Skin epidermis (tissue), 12 donors: ENCODE measurements at regions not wholly inside any gene's neighbourhood (a gene's known extent, or its start where the extent isn't known, plus 50 kb on each side); places are given as distances from the start of the nearest gene placed in this dataset.

Source experiments
- H3K27ac ChIP-seq, 21 experiments: fragments of 200-600 bp; sonication (generic) in 11 of 21; one replicate each; pipeline ENCODE4 v1.5.0; 2020; ENCODE audit warnings: mild to moderate bottlenecking in 3 of 21, inconsistent platforms in 2 of 21, moderate library complexity in 2 of 21
- H3K4me3 ChIP-seq, 7 experiments: fragments of 200-600 bp; sonication (generic) in 2 of 7; one replicate each; pipeline ENCODE4 v1.5.0; 2020; ENCODE audit warnings: inconsistent platforms in 2 of 7, mild to moderate bottlenecking in 2 of 7, moderate library complexity in 1 of 7

DNA sequence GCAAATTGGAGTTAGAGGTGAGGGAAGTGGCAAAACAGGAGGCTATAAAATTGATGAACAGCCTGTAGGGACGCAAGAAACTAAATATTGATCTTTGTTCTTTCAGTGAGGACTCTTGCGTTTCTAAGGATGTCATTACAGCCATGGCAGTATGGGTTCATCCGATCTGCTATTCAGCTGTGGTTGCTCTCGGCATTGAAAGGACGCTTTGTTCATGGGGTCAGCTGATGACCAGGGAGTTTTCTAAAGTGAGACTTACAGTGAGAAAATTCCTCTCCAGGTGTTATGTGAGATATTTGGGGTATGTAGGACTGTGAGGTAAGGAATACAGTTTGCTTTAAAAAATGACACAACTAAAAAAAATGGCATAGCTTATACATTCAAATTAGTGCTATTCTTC lies 52.7 kb upstream of the PELI1 start:
- Histone ChIP-seq H3K4me3 (no peak overlapping the region), H3K27ac (no peak overlapping the region)

DNA sequence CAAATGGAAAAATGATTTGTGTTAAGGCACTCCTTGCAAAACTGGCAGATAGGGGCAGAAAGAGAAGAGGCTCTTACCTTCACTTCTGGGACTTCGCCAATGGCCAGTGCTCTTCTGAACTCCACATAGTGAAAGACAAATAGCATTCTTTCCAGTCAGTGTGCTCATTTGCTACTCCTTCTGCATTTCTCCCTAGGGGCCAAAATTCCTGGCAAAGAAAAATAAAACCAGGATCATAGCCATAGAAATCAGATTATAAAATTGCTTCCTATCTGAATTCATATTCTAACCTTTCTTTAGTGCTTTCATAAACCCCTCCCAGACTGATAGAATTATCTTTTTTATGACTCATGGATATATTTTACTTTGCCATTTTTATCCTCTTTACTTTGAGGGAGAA lies 56.9 kb upstream of the PELI1 start:
- no peak overlapping the region for H3K4me3 ChIP-seq
- peak overlapping the region in 3 of 21 experiments; percentile 34 to 92 (median 71) for H3K27ac ChIP-seq

DNA sequence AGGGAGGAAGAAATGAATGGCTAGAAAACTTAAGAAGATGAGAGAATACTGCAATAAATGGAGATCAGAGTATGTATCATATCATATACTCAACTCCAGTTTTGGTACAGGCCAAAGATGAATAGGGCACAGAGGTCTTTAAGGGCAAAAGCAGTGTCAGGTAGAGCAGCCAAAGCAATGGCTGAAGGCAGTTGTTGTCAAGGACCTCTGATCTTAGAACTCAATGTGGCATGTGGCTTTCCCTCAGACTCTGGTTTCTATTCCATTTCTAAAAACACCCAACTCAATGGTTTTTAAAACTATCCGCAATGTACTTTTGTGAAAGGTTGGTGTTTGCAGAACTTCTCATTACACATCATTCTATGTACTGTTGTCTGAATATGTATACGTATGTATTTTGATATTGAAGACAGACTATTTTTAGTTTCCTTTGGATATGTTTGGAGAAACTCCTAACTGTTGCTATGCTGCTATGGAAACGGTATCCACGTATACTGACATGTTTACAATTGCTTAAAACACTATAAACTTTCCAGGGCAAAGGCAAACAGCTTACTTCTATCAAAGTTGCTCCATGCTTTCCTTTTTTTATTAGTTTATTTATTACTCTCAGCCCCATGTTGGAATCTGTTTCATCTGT lies 58.1 kb upstream of the PELI1 start:
- H3K27ac ChIP-seq: peak overlapping the region in 15 of 21 experiments; percentile 40 to 96 (median 84)

DNA sequence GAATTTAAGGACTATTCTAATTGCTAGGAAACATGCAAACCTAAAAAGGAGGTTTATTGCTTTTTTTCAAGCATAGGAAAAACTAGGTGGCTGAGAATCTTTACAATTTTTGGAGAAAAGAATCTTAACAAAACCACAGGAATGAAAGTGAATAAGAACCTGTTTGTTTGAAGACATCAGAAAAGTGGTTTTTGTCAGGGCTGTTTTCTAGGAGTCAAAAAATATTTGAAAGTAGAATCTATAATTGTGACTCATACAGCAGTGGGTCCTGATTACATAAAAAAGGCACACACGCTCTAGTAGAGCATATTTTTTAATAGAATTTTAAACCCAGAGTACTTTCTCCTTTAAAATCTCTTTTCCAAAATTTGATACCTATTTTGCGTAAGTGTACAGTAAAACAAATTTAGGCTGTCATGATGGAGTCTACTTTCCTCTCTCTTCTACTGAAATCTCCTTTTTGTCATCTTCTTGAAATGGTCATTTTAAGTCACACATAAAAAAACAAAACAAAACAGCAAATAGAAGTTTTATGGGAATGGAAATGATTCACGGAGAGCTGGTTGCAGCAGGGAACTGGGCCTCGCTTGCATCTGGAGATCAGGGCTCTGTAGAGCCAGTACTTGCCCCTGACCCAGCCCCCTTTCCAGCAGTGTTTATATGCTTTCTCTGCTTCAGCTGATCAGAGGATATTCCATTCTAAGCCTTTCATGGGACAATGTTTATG lies 59.1 kb upstream of the PELI1 start:
- peak overlapping the region in 20 of 21 experiments; percentile 58 to 96 (median 84) for H3K27ac ChIP-seq
- peak overlapping the region in 2 of 7 experiments; percentile 4 to 8 for H3K4me3 ChIP-seq

More for the DNA sequence above, 58.1 kb upstream of the PELI1 start:
- no peak overlapping the region for H3K4me3 ChIP-seq

DNA sequence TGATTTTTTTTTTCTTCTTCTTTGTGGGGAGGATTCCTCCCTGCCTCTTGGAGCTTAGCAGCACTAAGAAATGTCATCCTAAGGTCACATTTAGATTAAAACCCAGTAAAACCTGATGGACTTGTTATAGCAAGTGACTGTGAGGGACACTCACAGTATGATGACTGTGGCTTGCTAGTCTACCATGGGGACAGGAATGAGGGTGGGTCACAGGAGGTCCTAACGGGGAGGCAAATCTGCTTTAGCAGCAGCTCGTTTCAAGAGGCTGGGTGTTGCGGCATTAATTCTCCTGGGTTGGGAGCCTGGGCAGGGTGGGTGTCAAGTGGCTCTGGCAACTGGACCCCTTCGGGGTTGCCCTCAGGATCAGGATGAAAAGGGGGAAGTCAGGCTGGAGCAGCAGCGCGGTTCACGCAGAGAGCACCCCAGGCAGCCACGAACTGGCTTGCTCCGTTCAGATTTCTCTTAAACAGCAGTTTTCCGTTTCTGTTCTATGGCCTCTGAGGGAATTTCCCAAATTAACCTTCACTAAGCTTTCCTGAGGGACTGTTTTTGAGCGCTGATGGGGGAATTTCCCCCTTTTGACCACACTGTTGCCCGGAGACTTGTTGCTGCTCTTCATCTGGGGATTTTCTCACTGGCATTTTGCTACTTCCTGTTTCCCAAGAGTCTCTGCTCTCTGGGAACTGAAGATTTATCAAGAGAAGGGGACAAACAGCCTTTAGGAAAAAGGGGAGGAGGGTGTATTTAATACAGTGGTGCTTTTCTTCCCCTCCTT lies 59.8 kb upstream of the PELI1 start:
- Histone ChIP-seq H3K4me3 (peak overlapping the region in 3 of 7 experiments; percentile 4 to 12 (median 8)), H3K27ac (peak overlapping the region; percentile 8 to 96 (median 84))

DNA sequence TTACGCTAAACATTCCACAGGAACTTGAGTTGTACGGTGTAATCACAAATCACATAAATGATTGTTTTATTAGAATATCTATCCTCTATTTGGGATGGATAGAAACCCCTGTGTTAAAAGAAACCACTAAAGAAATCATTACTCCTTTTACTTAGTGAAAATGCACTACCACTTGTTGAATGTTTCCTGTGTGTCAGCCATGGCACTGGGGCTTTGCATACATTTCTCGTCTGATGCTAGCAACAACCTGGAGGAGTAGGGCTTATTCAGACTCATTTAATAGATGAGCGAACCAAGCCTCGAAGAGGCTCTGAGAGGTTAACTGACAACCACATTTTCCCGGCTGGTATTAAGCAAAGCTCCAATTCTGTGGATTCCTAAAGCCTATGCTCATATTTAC lies 60.5 kb upstream of the PELI1 start:
- no peak overlapping the region for H3K4me3 ChIP-seq

DNA sequence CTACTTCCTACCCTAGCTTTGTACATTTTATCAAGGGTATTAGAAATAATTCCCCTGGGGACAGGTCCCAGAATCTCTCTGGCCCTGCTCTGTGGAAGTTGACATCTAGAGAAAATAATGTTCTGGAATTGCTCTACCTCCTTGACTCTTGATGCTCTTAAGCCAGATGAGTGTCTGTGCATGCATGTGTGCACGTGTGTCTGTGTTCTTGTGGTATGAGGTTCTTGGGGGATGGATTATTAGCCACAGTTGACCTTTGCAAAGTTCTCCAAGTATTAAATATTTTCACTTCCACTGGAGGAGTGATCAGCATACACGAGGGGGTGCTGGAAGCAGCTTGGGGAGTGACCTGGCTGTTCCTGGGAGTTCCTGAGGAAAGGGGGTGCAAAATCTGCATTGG lies 61.2 kb upstream of the PELI1 start:
- Histone ChIP-seq H3K4me3 (no peak overlapping the region), H3K27ac (peak overlapping the region in 9 of 21 experiments; percentile 81 to 92 (median 85))

More for the DNA sequence above, 60.5 kb upstream of the PELI1 start:
- H3K27ac ChIP-seq: peak overlapping the region in 18 of 21 experiments; percentile 78 to 96 (median 86)

DNA sequence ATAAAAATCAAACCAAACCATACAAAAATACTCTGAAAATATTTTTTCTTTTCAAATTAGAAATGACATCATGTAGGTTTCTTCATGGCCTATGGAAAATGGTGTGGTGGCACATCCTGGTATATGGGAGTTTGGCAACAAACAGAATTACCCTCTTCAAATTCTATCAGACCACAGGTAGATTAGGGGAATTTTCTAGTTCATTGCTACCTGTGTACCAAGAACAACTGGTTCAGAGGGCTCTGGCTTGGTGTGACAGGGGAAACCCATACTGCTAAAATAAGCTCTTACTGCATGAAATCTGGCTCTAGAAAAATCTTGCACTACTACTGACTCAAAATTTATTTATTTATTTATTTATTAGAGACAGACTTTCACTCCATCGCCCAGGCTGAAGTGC lies 63.4 kb upstream of the PELI1 start:
- Histone ChIP-seq H3K4me3 (no peak overlapping the region), H3K27ac (no peak overlapping the region)

DNA sequence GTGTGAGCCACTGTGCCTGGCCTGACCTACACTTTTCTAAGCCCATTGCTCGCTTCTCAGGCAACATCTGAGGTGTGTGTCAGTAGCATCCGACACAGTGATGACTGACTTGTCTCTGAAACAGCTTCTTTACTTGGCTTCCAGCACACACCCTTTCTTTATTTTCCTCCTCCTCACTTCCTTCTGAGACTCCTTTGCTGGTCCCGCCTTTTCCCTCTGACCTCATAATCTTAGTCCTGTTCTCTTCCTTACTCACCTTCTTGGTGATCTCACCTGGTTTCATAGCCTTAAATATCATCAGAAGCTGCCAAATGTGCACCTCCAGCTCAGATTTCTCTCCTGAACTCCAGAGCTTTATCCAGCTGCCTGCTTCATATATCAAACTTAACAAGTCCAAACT lies 66.6 kb upstream of the PELI1 start:
- Histone ChIP-seq H3K4me3 (no peak overlapping the region), H3K27ac (peak overlapping the region in 16 of 21 experiments; percentile 22 to 82 (median 58))

DNA sequence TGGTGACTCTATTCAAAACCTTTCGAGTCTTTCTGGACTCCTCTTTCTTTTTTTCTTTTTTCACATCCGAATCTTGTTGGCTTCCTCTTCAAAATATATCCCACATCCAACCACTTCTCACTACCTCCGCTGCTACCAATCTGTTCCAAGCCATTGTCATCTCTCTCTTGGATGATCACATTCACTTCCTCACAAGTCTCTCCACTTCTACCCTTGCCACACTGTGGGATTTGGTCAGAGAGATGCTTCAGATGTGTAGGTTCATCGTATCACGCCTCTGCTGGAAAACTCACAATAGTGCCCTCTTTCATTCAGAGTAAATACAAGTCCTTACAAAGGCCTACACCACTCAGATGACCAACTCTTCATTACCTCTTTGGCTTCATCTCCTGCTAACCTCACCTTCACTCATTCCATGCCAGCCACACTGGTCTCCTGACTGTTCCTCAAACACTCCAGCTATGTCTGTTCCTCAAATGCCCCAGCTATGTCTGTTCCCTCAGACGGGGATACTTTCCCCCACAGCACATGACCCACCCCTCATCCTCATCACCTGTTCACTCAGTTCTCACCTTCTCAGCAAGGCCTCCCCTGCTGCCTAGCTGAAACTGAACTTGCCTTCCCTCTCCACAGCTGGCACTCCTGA lies 67.2 kb upstream of the PELI1 start:
- Histone ChIP-seq H3K27ac (peak overlapping the region in 16 of 21 experiments; percentile 5 to 82 (median 54)), H3K4me3 (no peak overlapping the region)

DNA sequence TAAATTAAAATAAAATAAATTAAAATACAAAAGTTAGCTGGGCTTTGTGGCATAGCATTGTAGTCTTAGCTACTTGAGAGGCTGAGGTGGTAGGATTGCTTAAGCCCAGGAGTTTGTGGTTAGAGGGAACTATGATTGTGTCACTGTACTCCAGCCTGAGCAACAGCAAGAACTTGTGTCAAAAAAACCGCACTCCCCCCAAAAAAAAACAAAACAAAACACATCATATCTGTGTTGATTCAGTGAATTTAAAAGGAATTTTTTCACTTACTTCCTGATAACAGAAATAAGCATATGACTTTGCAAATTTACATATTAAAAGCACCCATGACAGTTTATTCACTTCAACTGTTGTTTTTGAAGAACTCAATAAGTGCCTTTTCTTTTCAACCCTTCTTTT lies 68.1 kb upstream of the PELI1 start:
- Histone ChIP-seq H3K4me3 (no peak overlapping the region), H3K27ac (peak overlapping the region in 13 of 21 experiments; percentile 5 to 82 (median 53))

DNA sequence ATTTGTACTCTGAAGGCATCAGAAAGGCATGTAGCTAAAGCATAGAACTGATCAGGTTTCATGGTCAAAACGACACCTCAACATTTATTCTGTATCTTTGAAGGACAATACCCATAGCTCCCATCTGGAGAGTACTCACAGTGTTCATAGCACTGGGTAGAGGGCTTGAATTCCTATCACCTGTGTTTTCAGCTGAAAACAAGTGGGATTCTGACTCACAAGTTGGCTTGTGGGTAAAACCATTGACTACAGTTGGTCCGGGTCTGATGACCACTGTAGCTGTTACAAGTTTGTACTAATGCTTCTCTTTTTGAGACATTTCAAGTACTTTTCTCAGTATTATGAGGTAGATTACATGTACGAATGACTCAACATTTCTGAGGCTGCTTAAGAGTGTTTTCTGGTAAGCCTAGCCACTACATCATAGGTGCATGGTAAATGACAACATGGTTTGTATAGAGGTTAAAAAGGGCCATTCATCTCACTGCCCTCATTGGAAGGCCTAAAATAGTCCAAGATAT lies 68.6 kb upstream of the PELI1 start:
- Histone ChIP-seq H3K27ac (peak overlapping the region in 14 of 21 experiments; percentile 10 to 80 (median 42)), H3K4me3 (no peak overlapping the region)

DNA sequence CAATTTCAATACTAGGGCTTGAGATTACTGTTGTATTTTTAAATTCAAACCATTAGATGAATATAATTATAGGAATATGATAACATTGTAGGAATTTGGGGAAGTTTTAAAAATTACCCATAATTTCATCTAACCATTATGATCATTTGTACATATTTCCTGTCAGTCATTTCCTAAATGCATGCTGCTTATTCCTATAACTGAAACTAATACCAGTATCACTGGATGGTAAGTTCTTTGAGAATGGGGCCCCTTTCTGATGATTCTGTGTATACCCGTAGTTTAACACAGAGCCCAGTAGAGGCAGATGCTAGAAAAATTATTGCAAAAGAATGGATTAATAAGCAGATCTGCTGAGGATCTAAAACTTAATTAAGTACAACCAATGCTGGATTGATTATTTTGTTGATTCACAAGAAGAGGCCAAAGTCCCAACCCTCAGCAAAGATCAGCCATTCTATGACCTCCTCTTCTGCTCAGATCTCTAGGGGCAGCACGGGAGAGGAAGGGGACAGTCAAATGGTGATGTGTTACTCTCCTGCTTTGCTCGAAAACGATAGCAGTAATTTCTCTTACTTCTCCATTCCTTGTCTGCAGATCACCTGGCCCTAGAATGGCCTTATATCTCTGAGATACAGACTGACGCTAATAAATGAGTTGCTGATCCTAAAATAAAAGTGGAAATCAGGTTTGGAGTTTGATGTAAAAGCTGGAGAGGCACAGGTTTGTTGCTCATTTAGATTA lies 69.5 kb upstream of the PELI1 start:
- Histone ChIP-seq H3K4me3 (no peak overlapping the region), H3K27ac (peak overlapping the region in 19 of 21 experiments; percentile 7 to 80 (median 58))

DNA sequence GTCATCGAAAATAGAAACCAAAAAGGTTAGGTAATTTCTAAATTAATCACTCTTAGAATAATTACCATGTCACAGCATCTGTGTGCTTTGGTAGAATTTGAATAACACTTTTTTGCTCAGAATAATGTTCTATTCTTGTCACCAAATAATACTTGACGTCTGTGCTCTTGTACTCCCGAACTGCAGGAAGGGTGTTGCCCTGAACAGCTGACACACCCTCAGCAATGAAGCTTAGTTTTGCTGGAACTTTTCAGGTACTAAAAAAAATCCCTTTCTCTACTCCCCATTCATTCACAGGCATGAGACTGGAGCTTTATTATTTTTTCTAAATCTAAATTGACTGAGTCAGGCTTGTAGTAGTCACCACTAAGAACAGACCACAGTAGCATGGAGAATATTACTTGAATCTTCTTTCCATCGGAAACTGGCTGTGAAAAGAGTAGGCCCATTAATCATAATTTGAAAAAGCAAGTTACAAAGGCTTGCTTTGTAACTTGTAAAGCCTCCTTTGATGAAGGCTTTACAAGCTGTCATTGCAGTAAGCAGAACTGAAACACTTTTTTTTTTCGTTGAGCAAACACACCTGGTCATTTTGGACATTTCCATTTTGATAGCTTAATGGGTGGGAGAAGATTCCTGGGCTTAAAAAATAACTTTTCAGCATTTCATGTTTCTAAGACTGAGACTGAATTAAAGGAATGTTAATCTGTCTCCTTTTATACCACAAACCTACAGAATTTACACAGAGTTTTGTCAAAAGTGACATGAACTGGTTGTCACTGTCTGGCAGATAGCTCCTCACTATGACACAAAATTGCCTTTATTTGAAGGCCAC lies 70.3 kb upstream of the PELI1 start:
- Histone ChIP-seq H3K4me3 (no peak overlapping the region), H3K27ac (peak overlapping the region in 19 of 21 experiments; percentile 7 to 80 (median 58))

DNA sequence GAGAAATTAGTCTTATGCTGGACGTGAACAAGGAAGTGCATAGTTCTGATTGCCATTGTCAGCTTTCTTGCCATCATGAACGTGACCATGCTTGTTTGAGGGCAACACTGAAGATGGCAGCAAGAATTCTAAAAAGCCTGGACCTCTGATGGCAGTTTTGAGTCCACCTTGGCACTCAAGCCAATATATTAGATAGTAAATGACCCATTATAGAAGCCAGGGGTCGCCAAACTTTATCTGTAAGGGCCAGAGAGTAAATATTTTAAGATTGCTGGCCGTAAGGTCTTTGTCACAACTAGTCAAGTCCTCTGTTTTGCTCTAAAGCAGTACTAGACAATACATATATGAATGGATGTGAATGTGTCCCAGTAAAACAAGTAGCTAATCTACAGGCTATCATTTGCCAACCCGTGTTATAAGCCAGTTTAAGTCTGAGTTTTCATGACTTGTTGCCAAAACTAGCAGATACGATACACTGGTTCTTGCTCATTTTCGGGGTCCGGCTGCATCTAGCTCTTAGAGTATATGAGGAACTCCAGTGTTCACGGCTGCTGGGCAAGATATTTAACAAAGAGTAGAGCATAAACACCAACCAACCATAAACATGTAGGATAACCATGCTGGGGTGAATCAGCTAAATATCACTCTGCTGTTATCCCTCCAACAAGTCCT lies 73.1 kb upstream of the PELI1 start:
- H3K4me3 ChIP-seq: no peak overlapping the region
- no peak overlapping the region for H3K27ac ChIP-seq

DNA sequence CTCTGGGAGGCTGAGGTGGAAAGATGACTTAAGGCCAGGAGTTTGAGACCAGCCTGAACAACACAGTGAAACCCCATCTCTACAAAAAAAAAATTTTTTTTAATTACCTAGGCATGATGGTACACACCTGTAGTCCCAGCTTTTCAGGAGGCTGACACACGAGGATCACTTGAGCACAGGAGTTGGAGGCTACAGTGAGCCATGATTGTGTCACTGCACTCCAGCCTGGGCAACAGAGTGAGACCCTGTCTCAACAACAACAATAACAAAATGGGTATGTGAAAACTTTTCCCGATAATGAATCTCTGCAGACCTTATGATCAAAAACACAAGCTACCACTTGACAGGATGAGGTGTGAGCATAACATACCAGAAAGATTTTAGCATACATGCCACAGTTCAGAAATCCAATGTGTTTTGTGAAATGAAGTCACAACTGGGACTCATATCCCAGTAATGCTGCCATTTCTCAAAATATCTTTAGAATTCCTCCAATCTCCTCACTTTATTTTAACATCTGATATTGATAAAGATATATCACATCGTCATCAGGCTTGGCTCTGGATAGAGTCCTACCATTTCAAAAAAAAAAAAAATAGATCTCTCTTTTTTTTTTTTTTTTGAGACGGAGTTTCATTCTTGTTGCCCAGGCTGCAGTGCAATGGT lies 74.0 kb upstream of the PELI1 start:
- H3K27ac ChIP-seq: no peak overlapping the region
- H3K4me3 ChIP-seq: no peak overlapping the region

DNA sequence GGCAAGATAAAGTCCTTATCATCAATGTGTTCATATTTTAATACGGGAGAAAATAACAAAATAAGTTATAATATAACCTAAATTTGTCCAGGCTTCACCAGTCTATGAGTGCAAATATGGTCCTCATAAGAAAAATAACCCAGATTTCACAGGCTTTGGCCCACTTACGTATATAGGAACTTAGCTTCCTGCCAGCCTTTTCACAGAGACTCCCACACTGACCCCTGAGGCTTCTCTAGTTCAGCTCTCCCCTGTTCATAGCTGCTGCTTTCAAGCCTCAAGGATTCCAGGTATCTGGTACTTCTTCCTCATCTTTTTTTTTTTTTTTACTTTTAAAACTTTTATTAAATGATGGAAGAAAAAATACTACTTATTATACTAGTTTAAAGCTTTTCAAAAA lies 74.9 kb upstream of the PELI1 start:
- H3K4me3 ChIP-seq: no peak overlapping the region
- peak overlapping the region in 1 of 21 experiments; percentile 4 for H3K27ac ChIP-seq
